Right hindlimb (tissue), 1 donor: ENCODE measurements at regions not wholly inside any gene's neighbourhood (a gene's known extent, or its start where the extent isn't known, plus 50 kb on each side); places are given as distances from the start of the nearest gene placed in this dataset.

Source experiments
- DNase-seq: peaks from one replicate; pipeline ENCODE4 v3.0.0-alpha.2; 2018

DNA sequence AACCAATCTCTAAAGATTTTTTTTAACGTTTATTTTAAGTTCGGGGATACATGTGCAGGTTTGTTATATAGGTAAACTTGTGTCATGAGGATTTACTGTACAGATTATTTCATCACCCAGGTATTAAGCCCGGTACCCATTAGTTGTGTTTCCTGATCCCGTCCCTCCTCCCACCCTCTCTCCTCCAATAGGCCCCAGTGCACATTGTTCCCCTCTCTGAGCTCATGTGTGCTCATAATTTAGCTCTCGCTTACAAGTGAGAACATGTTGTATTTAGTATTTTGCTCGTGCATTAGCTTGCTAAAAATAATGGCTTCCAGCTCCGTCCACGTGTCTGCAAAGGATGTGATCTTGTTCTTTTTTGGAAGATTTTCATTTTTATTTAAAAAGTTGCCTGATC, 2309.4 kb upstream of the AGA start:
- no peak for DNase-seq

GRCh38 chr4:179755322-179755721, 2313.1 kb upstream of the AGA start:
- no peak for DNase-seq

DNA sequence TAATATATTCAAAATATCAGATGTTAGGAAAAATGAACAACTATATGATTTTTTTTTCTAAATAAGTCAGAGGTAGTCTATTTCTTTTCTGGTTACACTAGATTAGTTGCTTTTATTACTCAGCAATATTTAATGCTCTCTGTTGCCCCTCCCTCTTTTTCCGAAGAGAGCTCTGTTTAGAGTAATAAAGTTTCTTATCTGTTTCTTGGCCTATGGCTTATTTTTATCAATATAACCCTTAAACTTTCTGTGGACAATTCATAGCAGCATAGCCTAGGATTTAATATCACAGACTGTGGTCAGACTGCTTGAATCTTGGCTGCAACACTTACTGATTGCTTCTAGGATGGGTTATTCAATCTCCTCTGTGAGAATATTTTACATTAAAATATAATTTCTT, 2315.4 kb upstream of the AGA start:
- no peak for DNase-seq

GRCh38 chr4:179762840-179763239, 2320.6 kb upstream of the AGA start:
- no peak for DNase-seq

DNA sequence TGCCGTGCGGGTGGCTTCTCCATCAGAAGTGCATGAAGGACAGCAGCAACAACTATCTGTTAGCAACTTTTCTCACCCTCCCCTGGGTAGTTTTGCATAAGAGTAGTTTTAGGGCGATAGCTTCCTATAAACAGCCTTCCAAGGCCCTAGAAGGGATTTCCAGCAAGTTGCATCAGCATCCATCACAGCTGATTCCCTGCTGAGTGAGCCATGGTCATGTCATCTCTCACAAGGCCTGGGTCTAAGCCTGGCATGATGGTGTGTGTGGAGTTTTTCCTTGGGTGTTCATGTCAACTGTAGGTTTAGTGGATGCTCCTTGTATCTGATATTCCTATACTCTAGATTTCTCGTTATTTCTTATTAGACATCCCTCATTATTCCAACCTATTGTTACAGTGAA, 2324.7 kb upstream of the AGA start:
- DNase-seq, result no peak

- no peak for DNase-seq
Measured at GRCh38 chr4:179768996-179769395, 2326.8 kb upstream of the AGA start.

GRCh38 chr4:179797738-179798137, 2355.5 kb upstream of the AGA start:
- DNase-seq, result no peak

GRCh38 chr4:179803857-179804256, 2361.6 kb upstream of the AGA start:
- no peak for DNase-seq

DNA sequence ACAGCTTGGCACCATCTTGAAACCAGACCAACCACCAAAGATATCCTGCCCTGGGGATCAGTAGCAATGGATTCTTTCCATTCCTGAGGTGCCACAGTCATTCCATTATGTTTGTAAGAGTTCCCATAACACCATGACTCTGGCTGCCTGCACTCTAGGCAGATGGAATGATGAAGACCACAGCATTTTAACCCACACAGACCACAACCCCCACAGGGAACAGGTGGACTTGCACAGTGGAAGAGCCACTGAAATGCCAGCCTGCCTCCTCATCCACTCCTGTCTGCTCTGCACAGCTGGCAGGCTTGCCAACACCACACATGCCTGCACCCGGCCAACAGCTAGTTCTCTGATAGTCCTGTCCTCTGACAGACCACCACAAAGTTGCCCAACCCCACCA, 2362.2 kb upstream of the AGA start:
- DNase-seq, result no peak

DNA sequence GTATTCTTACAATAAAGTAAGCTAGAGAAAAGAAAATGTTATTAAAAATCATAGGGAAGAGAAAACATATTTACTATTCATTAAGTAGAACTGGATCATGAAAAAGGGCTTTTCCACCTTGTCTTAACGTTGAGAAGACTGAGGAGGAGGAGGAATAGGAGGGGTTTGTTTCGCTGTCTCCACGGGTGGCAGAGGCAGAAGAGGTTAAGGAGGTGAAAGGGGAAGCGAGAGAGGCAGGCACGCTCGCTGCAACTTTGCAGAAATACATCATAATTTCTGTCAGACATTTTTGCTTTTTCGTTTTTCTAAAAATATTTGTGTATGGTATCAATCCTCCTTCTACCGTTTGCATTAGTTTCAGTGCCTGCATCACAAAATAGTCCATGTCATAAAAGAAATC, 2375.1 kb upstream of the AGA start:
- no peak for DNase-seq

GRCh38 chr4:179823342-179823741, 2381.1 kb upstream of the AGA start:
- DNase-seq, result no peak

GRCh38 chr4:179831274-179831673, 2389.0 kb upstream of the AGA start:
- DNase-seq, result no peak

GRCh38 chr4:179836179-179837075, 2394.2 kb upstream of the AGA start:
- DNase-seq, result no peak

- no peak for DNase-seq
Measured at GRCh38 chr4:179843370-179843769, 2399.8 kb upstream of the TENM3 start.

DNA sequence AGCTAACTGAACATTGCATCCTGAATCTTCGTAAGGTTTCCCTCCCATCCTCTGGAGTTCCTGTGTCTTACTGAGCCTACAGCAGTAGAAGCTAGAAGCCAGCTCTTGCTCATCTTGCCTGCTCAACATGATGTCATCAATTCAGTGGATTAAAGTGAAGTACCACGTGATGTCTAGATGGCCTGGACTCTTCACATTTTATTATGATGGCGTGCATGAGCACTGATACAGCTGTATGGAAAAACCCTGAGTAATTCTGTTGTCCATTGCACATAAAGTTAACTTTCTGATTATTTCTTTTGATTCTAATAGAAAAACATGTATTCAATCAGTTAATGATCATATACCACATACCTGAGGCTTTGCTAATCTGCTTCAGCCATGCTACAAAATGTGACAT, 2387.7 kb upstream of the TENM3 start:
- no peak for DNase-seq

- no peak for DNase-seq
Measured at GRCh38 chr4:179858221-179858620, 2385.0 kb upstream of the TENM3 start.

- peak; percentile 43 for DNase-seq
Measured at GRCh38 chr4:179867300-179867878, 2375.8 kb upstream of the TENM3 start.

DNA sequence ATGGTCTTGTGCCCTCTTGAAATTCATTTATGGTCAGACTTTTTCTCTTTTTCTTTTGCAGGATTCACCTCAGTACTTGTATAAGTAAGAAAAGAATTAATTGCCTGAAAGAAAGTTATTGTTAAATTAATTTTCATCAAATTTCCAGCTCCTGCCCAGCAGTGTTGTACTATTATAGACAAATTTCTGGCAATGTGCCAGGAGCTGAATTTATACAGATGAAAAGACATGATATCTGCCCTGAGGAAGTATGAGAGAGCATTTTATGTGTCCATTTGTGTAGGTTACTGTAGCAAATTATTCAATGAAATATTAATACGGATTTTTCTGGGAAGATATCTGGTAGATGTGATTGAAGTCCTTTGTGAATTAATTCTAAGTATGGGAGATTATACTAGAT, 2371.5 kb upstream of the TENM3 start:
- DNase-seq, result no peak

DNA sequence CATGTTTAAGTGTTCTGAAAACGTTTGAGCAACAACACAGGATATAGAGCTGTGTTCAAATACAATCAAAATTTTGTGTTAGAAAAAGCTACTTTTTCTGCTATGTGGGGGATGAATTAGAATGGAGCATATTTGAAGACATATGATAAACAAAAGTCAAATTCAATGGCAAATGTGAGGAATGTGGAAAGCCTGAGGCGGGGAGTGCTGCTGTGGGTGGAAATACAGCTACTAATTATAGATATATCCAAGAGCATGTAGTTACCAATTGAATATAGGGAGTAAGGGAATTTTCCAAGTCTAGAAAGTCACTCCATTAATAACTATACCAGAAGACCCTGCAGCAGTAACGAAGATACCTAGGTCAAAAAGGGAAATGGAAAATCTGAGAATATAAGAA, 2370.4 kb upstream of the TENM3 start:
- no peak for DNase-seq

DNA sequence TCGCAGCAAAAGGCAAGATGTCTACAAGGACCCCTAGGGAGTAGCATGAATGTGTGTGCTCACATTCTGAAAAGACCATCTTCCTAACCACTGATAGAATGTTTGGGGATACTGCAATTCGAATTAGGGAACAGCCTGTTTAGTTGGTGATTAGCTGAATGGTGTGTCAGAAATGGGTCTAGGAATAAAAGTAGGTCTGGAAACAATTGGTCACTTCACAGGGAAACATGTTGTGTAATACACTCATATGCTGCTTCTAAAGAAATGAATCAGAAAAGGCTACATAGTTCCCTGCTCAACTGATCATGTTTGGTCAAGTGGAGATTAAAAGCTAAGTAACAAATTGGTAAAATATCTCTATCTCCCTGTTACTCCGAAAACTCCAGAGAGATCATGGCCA, 2362.4 kb upstream of the TENM3 start:
- no peak for DNase-seq

- no peak for DNase-seq
Measured at GRCh38 chr4:179894066-179894778, 2349.0 kb upstream of the TENM3 start.

- DNase-seq, result no peak
Measured at GRCh38 chr4:179919587-179919986, 2323.6 kb upstream of the TENM3 start.

DNA sequence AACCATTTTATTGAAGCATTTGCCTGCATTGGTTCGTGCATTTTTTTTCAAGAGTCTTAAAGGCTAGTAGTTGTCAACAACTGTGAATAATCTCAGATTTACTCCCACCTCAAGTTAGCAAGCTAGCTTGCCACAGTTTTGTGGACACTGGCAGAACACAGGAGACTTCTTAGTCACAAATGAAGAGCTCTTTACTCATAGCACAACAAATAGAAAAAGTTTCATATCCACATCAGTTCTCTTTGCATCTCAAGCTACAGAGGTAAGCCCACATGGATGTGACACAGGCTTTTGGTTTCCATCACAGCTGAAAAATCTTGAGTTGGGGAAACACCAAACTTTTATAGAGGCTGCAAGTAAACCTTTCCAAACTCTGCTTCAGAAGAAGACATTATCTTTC, 2315.7 kb upstream of the TENM3 start:
- no peak for DNase-seq

DNA sequence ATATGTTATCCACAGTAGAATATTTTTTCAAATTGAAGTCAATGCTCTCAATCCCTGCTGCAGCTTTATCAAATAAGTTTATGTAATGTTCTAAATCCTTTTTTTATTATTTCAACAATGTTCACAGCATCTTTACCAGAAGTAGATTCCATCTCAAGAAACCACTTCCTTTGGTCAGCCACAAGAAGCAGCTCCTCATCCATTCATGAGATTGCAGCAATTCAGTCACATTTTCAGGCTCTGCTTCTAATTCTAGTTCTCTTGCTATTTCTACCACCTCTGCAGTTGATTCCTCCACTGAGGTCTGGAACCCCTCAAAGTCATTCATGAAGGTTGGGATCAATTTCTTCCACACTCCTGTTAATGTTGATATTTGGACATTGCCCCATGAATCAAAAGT, 2301.3 kb upstream of the TENM3 start:
- no peak for DNase-seq
